ENCODE measurements at regions not wholly inside any gene's neighbourhood (a gene's known extent, or its start where the extent isn't known, plus 50 kb on each side); places are given as distances from the start of the nearest gene placed in this dataset.

DNA sequence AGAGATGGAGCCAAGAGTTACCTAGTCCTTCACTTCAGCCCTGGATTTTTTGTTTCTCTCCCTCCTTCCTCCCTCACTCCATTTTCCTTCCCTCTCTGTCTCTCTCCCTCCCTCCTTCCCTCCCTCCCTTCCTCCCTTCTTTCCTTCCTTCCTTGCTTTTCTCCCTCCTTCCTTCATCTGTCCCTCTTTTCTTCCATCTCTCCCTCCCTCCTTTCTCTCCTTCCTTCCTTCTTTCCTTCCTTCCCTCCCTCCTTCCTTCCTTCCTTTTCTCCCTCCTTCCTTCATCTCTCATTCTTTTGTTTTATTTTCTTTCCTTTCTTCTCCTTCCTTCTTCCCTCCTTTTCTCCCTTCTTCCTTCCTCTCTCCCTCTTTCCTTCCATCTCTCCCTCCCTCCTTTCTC, 283.5 kb downstream of the MAF start:
- TF ChIP-seq POLR2A (IDR thresholded peaks at IDR 0.05) (no peak), CTCF (IDR thresholded peaks at IDR 0.05) (no peak)

Measured in body of pancreas (tissue), 4 donors.